ENCODE measurements at regions not wholly inside any gene's neighbourhood (a gene's known extent, or its start where the extent isn't known, plus 50 kb on each side); places are given as distances from the start of the nearest gene placed in this dataset.

GRCh38 chr6:21911208-21911607 lies 317.7 kb downstream of the SOX4 start (continued):
- no peak for TF ChIP-seq TSHZ2 (CRISPR knock-in tag; IDR thresholded peaks at IDR 0.05)
- TF ChIP-seq ZC3H10 (CRISPR knock-in tag; IDR thresholded peaks at IDR 0.05), result no peak
- TF ChIP-seq OSR1 (CRISPR knock-in tag; IDR thresholded peaks at IDR 0.05), result no peak
- TF ChIP-seq BACH2 (CRISPR knock-in tag; IDR thresholded peaks at IDR 0.05; ENCODE audit: borderline replicate concordance), result no peak
- TF ChIP-seq ZNF565 (CRISPR knock-in tag; conservative IDR thresholded peaks at IDR 0.05; ENCODE audit: low read depth), result no peak
- no peak for TF ChIP-seq SNAI2 (CRISPR knock-in tag; IDR thresholded peaks at IDR 0.05)
- no peak for TF ChIP-seq TOX (CRISPR knock-in tag; IDR thresholded peaks at IDR 0.05; ENCODE audit: borderline replicate concordance)

- TF ChIP-seq BACH2 (CRISPR knock-in tag; IDR thresholded peaks at IDR 0.05; ENCODE audit: borderline replicate concordance), result no peak
- TF ChIP-seq TOX (CRISPR knock-in tag; IDR thresholded peaks at IDR 0.05; ENCODE audit: borderline replicate concordance), result no peak
- TF ChIP-seq RARB (CRISPR knock-in tag; IDR thresholded peaks at IDR 0.05), result no peak
- no peak for TF ChIP-seq ZNF565 (CRISPR knock-in tag; conservative IDR thresholded peaks at IDR 0.05; ENCODE audit: low read depth)
- TF ChIP-seq ZC3H10 (CRISPR knock-in tag; IDR thresholded peaks at IDR 0.05), result no peak
- TF ChIP-seq ZFP30 (CRISPR knock-in tag; IDR thresholded peaks at IDR 0.05), result no peak
- no peak for TF ChIP-seq CSDC2 (CRISPR knock-in tag; IDR thresholded peaks at IDR 0.05)
- ATAC-seq, result no peak
These were observed 318.7 kb downstream of the SOX4 start for GRCh38 chr6:21912151-21912832.

- ATAC-seq, result peak; percentile 45
- TF ChIP-seq ZFP3 (CRISPR knock-in tag; IDR thresholded peaks at IDR 0.05) (0 out of 2 replicates have a peak, but pooled peaks have one; percentile 46), CSDC2 (CRISPR knock-in tag; IDR thresholded peaks at IDR 0.05) (0 out of 2 replicates have a peak, but pooled peaks have one; percentile 76), PATZ1 (CRISPR knock-in tag; IDR thresholded peaks at IDR 0.05; ENCODE audit: borderline replicate concordance) (no peak), CREB5 (CRISPR knock-in tag; IDR thresholded peaks at IDR 0.05; ENCODE audit: low read depth) (peak; percentile 74; the same call in 1 of the 2 replicates), SNAI2 (CRISPR knock-in tag; IDR thresholded peaks at IDR 0.05) (no peak), OSR1 (CRISPR knock-in tag; IDR thresholded peaks at IDR 0.05) (no peak), CSRNP3 (CRISPR knock-in tag; IDR thresholded peaks at IDR 0.05) (no peak), POU6F1 (CRISPR knock-in tag; IDR thresholded peaks at IDR 0.05; ENCODE audit: borderline replicate concordance, low read depth) (peak; percentile 70; the same call in 1 of the 2 replicates), TOX (CRISPR knock-in tag; IDR thresholded peaks at IDR 0.05; ENCODE audit: borderline replicate concordance) (no peak), ESRRG (CRISPR knock-in tag; IDR thresholded peaks at IDR 0.05) (no peak), ZC3H10 (CRISPR knock-in tag; IDR thresholded peaks at IDR 0.05) (no peak), BACH2 (CRISPR knock-in tag; IDR thresholded peaks at IDR 0.05; ENCODE audit: borderline replicate concordance) (no peak), ZNF8 (CRISPR knock-in tag; IDR thresholded peaks at IDR 0.05) (peak; percentile 28; the same call in 1 of the 2 replicates), ZNF565 (CRISPR knock-in tag; conservative IDR thresholded peaks at IDR 0.05; ENCODE audit: low read depth) (0 out of 2 replicates have a peak, but pooled peaks have one; percentile 12), ISL1 (CRISPR knock-in tag; IDR thresholded peaks at IDR 0.05) (peak; percentile 69), PPARA (CRISPR knock-in tag; IDR thresholded peaks at IDR 0.05; ENCODE audit: borderline replicate concordance) (no peak), TCF4 (CRISPR knock-in tag; IDR thresholded peaks at IDR 0.05; ENCODE audit: borderline replicate concordance) (no peak), TSHZ2 (CRISPR knock-in tag; IDR thresholded peaks at IDR 0.05) (peak; percentile 73; the same call in 1 of the 2 replicates), RARB (CRISPR knock-in tag; IDR thresholded peaks at IDR 0.05) (no peak), ZNF70 (CRISPR knock-in tag; IDR thresholded peaks at IDR 0.05) (no peak), ARNTL (CRISPR knock-in tag; IDR thresholded peaks at IDR 0.05; ENCODE audit: borderline replicate concordance, low read depth) (no peak), GLIS3 (CRISPR knock-in tag; IDR thresholded peaks at IDR 0.05) (no peak)
These were observed 320.8 kb downstream of the SOX4 start for GRCh38 chr6:21914121-21914973.
